Hepatocyte (in vitro differentiated cells): ENCODE measurements at regions not wholly inside any gene's neighbourhood (a gene's known extent, or its start where the extent isn't known, plus 50 kb on each side); places are given as distances from the start of the nearest gene placed in this dataset.
A peak's percentile ranks its signal among the peaks of the same experiment; 100 is the strongest.

Experiments
- DNase-seq: peaks from one replicate; pipeline ENCODE4 v3.0.0-alpha.2; 2016; ENCODE audit warnings: low spot score
- H2AFZ ChIP-seq: fragments of 200-600 bp; sonication (generic); 2 replicates; pipeline ENCODE4 v1.6.0; 2016; ENCODE audit warnings: antibody characterized with exemption, mild to moderate bottlenecking
- H3K27ac ChIP-seq: fragments of 200-600 bp; sonication (generic); 2 replicates; pipeline ENCODE4 v1.5.1; 2016; ENCODE audit warnings: mild to moderate bottlenecking
- H3K27me3 ChIP-seq: fragments of 200-600 bp; sonication (generic); 2 replicates; pipeline ENCODE4 v1.6.1; 2016
- H3K36me3 ChIP-seq: fragments of 200-600 bp; sonication (generic); replicated peaks from 2 replicates; pipeline ENCODE4 v1.5.1; 2016; ENCODE audit warnings: low read depth; ENCODE audit not compliant: insufficient read depth
- H3K4me1 ChIP-seq: fragments of 200-600 bp; sonication (generic); 2 replicates; pipeline ENCODE4 v1.5.1; 2016; ENCODE audit warnings: mild to moderate bottlenecking, moderate library complexity; ENCODE audit not compliant: insufficient read depth
- H3K4me2 ChIP-seq: fragments of 200-600 bp; sonication (generic); 2 replicates; pipeline ENCODE4 v1.6.0; 2016
- H3K4me3 ChIP-seq: fragments of 200-600 bp; sonication (generic); 2 replicates; pipeline ENCODE4 v1.5.1; 2016; ENCODE audit warnings: mild to moderate bottlenecking
- H3K79me2 ChIP-seq: fragments of 200-600 bp; sonication (generic); 2 replicates; pipeline ENCODE4 v1.6.0; 2017; ENCODE audit warnings: mild to moderate bottlenecking
- H3K9me2 ChIP-seq: fragments of 200-600 bp; sonication (generic); replicated peaks from 2 replicates; pipeline ENCODE4 v1.6.0; 2017; ENCODE audit warnings: mild to moderate bottlenecking; ENCODE audit not compliant: insufficient read depth
- H3K9me3 ChIP-seq: fragments of 200-600 bp; sonication (generic); 2 replicates; pipeline ENCODE4 v1.5.1; 2016; ENCODE audit warnings: low read depth, mild to moderate bottlenecking
- H4K20me1 ChIP-seq: fragments of 200-600 bp; sonication (generic); 2 replicates; pipeline ENCODE4 v1.6.0; 2016; ENCODE audit warnings: mild to moderate bottlenecking; ENCODE audit not compliant: insufficient read depth, poor library complexity, severe bottlenecking
- CTCF ChIP-seq: fragments of 200-600 bp; sonication (generic); IDR thresholded peaks from 2 replicates; pipeline ENCODE4 v1.5.1; 2016; ENCODE audit warnings: antibody characterized with exemption, mild to moderate bottlenecking; ENCODE audit not compliant: poor library complexity
- EZH2 ChIP-seq: fragments of 200-600 bp; sonication (generic); IDR thresholded peaks from 2 replicates; pipeline ENCODE4 v1.6.1; 2016; ENCODE audit warnings: antibody characterized with exemption, mild to moderate bottlenecking, borderline replicate concordance
- EZH2phosphoT487 ChIP-seq: fragments of 200-600 bp; sonication (generic); IDR thresholded peaks from one replicate; pipeline ENCODE4 v1.6.1; 2018; ENCODE audit warnings: antibody characterized with exemption, mild to moderate bottlenecking, low read depth, moderate library complexity; ENCODE audit not compliant: unreplicated experiment, severe bottlenecking
- WGBS: methylation state at CpG from one replicate; pipeline ENCODE4 v1.1.6; 2016; ENCODE audit warnings: low lambda C conversion rate; ENCODE audit errors: missing lambda C conversion rate; 5-methylcytosine and 5-hydroxymethylcytosine counted together

- DNase-seq: peak; percentile 54
- H2AFZ ChIP-seq: no peak overlapping the region
- 31% methylated on average over 7 of the region's 7 CpGs for WGBS
- H3K4me2 ChIP-seq: peak overlapping the region; percentile 58
- peak overlapping the region; percentile 74 for H3K27ac ChIP-seq
- H3K27me3 ChIP-seq: no peaks in the 10 kb centered on the region
- H3K9me3 ChIP-seq: no peaks in the 10 kb centered on the region
- peaks cover 17% of the 10 kb centered on the region for H3K4me1 ChIP-seq
- no peak for TF ChIP-seq CTCF
- TF ChIP-seq EZH2phosphoT487: no peak
- TF ChIP-seq EZH2: no peak
- H3K79me2 ChIP-seq: no peaks in the 10 kb centered on the region
- H3K4me3 ChIP-seq: no peak overlapping the region
- H4K20me1 ChIP-seq: no peaks in the 10 kb centered on the region
- H3K36me3 ChIP-seq: no peaks in the 10 kb centered on the region
- no peaks in the 10 kb centered on the region for H3K9me2 ChIP-seq
Measured at GRCh38 chr4:153143527-153144348, 60.5 kb upstream of the TRIM2 start.

GRCh38 chr4:153146031-153146430 is 58.2 kb upstream of the TRIM2 start:
- DNase-seq: no peak
- Histone ChIP-seq H3K36me3 (no peaks in the 10 kb centered on the region), H3K9me3 (no peaks in the 10 kb centered on the region), H3K27ac (no peak overlapping the region), H3K27me3 (no peaks in the 10 kb centered on the region), H4K20me1 (no peaks in the 10 kb centered on the region), H2AFZ (no peak overlapping the region), H3K4me3 (no peak overlapping the region), H3K4me2 (no peak overlapping the region), H3K9me2 (no peaks in the 10 kb centered on the region), H3K4me1 (peaks cover 17% of the 10 kb centered on the region), H3K79me2 (no peaks in the 10 kb centered on the region)
- WGBS: 100% methylated on average over 1 of the region's 1 CpG
- TF ChIP-seq CTCF (no peak), EZH2phosphoT487 (no peak), EZH2 (no peak)

GRCh38 chr4:153146961-153147360 is 57.3 kb upstream of the TRIM2 start:
- no peaks in the 10 kb centered on the region for H3K9me3 ChIP-seq
- no peaks in the 10 kb centered on the region for H4K20me1 ChIP-seq
- no peak for TF ChIP-seq EZH2phosphoT487
- TF ChIP-seq CTCF: no peak
- TF ChIP-seq EZH2: no peak
- H3K4me3 ChIP-seq: no peak overlapping the region
- WGBS: 92% methylated on average over 4 of the region's 4 CpGs
- H3K4me1 ChIP-seq: peaks cover 21% of the 10 kb centered on the region
- no peaks in the 10 kb centered on the region for H3K27me3 ChIP-seq
- no peak overlapping the region for H3K4me2 ChIP-seq
- H3K9me2 ChIP-seq: no peaks in the 10 kb centered on the region
- no peak overlapping the region for H2AFZ ChIP-seq
- no peak for DNase-seq
- no peak overlapping the region for H3K27ac ChIP-seq
- no peaks in the 10 kb centered on the region for H3K79me2 ChIP-seq
- H3K36me3 ChIP-seq: no peaks in the 10 kb centered on the region
